Brain pericyte (primary cell): ENCODE measurements at regions not wholly inside any gene's neighbourhood (a gene's known extent, or its start where the extent isn't known, plus 50 kb on each side); places are given as distances from the start of the nearest gene placed in this dataset.

Source experiments
- DNase-seq: peaks from one replicate; pipeline ENCODE4 v3.0.0-alpha.2; 2012; ENCODE audit warnings: low read depth, low spot score

- DNase-seq, result no peak
These were observed 221.8 kb upstream of the CDH5 start for GRCh38 chr16:66144641-66145040.

- no peak for DNase-seq
These were observed 223.1 kb upstream of the CDH5 start for GRCh38 chr16:66143415-66143814.

GRCh38 chr16:66141885-66142284, 224.6 kb upstream of the CDH5 start:
- DNase-seq, result no peak

- DNase-seq, result no peak
These were observed 228.6 kb upstream of the CDH5 start for GRCh38 chr16:66137853-66138252.

GRCh38 chr16:66136841-66137240, 229.7 kb upstream of the CDH5 start:
- no peak for DNase-seq

- DNase-seq, result no peak
These were observed 230.7 kb upstream of the CDH5 start for GRCh38 chr16:66135838-66136237.

- DNase-seq, result no peak
These were observed 231.1 kb upstream of the CDH5 start for GRCh38 chr16:66135421-66135831.

GRCh38 chr16:66134875-66135274, 231.6 kb upstream of the CDH5 start:
- DNase-seq, result no peak

- no peak for DNase-seq
These were observed 232.7 kb upstream of the CDH5 start for GRCh38 chr16:66133643-66134338.

GRCh38 chr16:66131895-66132294, 234.6 kb upstream of the CDH5 start:
- DNase-seq, result no peak

- DNase-seq, result no peak
These were observed 235.2 kb upstream of the CDH5 start for GRCh38 chr16:66131156-66131807.

GRCh38 chr16:66130296-66130905, 236.1 kb upstream of the CDH5 start:
- DNase-seq, result no peak

GRCh38 chr16:66129196-66129595, 237.3 kb upstream of the CDH5 start:
- DNase-seq, result no peak

- no peak for DNase-seq
These were observed 238.1 kb upstream of the CDH5 start for GRCh38 chr16:66128371-66128770.

- DNase-seq, result no peak
These were observed 238.8 kb upstream of the CDH5 start for GRCh38 chr16:66127459-66128370.

GRCh38 chr16:66121466-66121865, 245.0 kb upstream of the CDH5 start:
- DNase-seq, result no peak

- no peak for DNase-seq
These were observed 245.8 kb upstream of the CDH5 start for GRCh38 chr16:66120656-66121055.

GRCh38 chr16:66116163-66117002, 250.1 kb upstream of the CDH5 start:
- DNase-seq, result no peak

GRCh38 chr16:66115373-66115772, 251.1 kb upstream of the CDH5 start:
- no peak for DNase-seq

- no peak for DNase-seq
These were observed 253.3 kb upstream of the CDH5 start for GRCh38 chr16:66113223-66113622.

GRCh38 chr16:66109677-66110076, 256.8 kb upstream of the CDH5 start:
- DNase-seq, result no peak
